GM21825 (cell line): ENCODE measurements at regions not wholly inside any gene's neighbourhood (a gene's known extent, or its start where the extent isn't known, plus 50 kb on each side); places are given as distances from the start of the nearest gene placed in this dataset.
"Not testable (repeated sequence)": the region's sequence is repeated elsewhere in the genome, so short reads cannot be mapped to it uniquely, and the experiment has no call there.

Experiments
- ATAC-seq: cut with Tn5 transposase; IDR thresholded peaks from one replicate; pipeline ENCODE4 v1.9.1; 2021; ENCODE audit warnings: mild to moderate bottlenecking, moderate library complexity; ENCODE audit not compliant: unreplicated experiment

DNA sequence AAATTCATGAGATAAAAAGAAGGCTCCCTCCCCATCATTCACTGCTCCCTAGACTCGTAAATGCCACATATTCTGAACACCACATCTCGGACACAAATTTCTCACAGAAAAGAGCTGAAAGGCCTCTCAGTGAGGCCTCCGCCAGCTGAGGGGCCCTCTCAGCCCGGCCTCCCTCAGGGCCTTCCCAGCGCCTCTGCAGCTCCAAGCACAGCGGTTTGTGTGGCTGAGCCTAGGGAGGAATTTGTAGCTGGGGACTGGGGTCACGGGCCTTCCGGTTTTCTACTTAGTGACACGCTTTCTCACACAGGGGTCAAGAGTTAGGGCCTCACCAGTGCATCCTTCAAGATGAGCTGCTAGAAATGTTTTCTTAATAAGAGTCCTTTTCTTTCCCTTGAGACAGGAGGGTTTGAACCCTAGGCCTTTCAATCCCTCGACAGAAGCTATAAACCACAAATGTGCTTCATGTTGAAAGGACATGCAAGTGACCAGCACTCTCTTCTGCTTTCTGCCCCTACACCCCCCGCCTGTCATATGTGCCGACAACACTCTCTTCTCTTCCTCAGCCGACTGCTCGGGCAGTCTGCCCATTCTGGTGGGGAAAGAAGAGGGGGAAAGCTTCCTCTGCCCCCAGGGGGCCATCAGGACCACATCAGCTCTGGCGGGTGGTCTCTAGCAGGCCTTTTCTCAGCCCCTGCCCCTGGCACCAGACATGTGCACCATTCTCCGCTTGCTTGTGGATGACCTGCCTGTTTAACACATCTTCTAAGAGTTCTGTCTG lies 104.9 kb downstream of the CHIC2 start:
- ATAC-seq, result no peak

DNA sequence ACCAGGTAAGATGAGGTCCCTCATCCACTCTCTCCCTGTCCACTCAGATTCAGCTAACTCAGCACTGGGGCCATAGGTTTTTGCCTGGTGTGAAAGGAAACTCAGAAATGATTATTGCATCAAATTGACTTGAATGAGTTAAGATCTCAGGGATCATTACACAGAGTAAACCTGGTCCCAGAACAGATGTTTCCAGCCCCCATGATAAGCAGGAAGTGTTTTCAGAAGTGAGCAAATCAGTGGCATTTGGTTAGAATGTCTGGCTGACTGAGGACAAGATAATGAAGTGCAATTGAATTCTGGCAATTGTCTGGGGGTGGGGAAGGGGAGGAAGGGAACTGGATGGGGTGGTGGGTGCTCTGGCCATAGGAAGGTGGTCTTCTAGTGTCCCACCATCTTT lies 108.0 kb downstream of the CHIC2 start:
- no peak for ATAC-seq

DNA sequence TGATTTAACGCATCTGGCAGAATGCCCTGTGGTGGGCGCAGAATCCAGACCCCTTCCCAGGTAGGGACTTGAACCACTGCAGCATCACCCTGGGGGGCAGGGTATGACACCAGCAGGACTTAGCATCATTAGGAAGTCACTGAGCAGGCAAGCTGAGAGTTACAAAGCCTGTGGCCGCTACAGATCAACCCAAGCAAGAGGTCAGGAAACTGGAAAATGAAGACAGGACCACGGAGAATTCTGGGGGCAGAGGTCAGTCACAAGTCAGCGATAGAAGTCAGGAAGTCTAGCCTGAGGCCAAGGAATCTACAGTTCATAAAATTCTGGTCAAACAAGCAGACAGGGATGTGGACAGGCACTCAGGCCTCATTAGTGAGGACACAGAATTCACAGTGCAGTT lies 108.4 kb downstream of the CHIC2 start:
- no peak for ATAC-seq

DNA sequence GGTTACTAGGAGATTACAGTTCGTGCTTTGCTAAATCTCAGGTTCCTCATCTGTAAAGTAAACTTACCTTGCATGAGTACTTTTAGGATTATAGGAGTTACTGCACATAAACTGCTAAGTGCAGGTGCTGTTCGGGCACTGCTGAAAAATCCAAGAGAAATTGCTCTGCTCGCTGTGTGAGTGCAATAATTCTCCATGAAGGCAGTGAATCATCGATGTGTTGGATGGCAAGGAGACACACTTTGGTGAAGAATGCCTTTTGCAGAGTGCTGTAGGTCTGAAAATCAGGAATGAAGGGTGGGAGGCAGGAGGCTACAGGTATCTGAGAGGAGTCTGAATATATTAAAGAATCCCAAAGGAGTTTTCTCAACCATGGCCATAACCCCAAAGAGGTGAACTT lies 113.0 kb downstream of the CHIC2 start:
- no peak for ATAC-seq

DNA sequence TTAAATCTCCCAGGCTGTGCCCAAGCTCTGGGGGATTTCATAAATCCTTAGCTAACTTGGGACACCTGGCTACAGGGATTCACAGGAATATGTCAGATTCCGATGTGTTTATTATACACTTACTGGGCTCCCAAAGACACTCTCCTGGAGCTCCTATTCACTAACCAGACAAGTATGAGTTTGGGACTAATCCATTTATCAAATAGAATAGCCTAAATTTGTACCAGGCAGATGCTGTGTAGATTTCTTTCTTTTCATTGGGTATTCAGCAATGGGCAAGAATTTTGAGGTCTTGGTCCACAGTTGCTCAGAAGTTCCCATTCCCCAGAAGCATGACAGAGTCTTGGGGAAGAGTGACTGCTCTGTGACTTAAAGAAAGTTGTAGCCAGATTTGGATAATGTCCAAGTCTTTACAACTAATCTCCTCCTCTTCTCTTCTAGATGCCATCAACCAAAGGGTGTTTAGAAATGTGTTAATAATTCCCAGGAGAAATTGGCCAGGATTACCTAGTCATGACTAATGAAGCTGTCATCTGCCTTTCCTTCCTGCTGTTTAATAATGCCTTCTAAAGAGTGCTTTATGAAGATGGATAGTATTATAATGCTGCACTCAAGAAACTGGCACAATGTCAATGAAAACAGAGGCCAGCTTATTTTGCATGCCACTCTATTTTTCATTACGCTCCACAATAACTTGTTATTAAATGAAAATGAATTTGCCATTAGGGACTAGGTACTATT lies 120.9 kb downstream of the CHIC2 start:
- ATAC-seq, result no peak

DNA sequence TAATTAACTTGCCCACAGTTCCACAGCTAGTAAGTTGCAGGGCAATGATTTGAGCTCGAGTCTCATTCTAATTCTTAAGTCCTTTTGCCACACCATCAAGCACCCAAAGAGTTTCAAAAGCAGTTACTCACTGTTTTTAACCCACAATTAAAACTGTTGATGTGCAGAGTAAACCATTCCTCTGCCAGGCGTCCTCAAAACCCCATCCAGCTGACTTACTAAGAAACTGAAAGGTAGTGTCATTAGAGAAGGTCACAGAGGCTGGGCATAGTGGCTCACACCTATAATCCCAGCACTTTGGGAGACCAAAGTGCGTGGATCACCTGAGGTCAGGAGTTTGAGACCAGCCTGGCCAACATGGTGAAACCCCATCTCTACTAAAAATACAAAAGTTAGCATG lies 121.7 kb downstream of the CHIC2 start:
- no peak for ATAC-seq

DNA sequence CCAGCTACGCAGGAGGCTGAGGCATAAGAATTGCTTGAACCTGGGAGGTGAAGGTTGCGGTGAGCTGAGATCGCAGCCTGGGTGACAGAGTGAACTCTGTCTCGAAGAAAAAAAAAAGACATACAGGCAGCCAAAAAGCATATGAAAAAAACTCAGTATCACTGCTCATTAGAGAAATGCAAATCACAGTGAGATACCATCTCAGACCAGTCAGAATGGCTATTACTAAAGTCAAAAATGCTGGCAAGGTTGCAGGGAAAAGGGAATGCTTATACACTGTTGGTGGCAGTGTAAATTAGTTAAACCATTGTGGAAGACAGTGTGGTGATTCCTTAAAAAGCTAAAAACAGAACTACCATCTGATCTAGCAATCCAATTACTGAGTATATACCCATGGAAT lies 123.1 kb downstream of the CHIC2 start:
- ATAC-seq, result no peak

DNA sequence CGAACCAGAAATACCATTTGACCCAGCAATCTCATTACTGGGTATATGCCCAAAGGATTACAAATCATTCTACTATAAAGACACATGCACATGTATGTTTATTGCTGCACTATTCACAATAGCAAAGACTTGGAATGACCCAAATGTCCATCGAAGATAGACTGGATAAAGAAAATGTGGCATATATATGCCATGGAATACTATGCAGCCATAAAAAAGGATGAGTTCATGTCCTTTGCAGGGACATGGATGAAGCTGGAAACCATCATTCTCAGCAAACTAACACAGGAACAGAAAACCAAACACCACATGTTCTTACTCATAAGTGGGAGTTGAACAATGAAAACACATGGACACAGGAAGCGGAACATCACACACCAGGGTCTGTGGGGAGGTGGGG lies 124.5 kb downstream of the CHIC2 start:
- ATAC-seq, result not testable (repeated sequence)

DNA sequence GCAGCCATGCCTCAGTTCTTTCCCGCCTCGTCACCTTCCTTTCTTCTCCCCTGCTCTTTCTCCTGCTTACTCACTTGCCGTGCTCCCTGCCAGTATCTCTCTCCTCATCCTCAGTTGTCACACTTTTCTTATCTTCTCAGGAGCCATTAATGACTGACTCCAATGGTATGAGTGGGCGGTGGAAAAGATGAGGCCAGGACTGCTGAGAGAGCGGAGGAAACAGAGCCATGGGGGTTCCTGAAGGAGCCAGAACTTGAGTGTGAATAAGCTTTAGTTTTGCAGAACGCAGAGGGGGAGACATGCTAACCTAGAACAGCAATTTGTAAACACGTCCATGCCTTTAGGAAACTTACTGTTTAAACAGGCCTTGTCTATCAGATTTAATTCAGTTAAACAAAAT lies 126.5 kb downstream of the CHIC2 start:
- ATAC-seq, result no peak

DNA sequence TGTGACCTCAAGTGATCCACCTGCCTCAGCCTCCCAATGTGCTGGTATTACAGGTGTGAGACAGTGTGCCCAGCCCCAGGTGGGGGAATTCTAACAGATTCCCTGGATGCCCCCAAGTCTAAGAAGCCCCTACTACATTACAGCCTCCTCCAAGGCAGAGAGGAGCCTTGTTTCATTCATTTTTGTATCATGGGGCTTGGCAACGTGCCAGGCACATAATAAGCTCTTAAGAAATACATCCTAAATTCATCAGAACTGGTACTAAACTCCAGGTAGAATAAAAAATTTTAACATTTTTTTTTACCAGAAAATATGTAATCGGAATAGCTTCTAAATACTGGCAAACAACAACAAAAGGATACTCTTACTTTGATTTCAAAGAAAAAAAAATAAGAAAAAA lies 127.1 kb downstream of the CHIC2 start:
- no peak for ATAC-seq

DNA sequence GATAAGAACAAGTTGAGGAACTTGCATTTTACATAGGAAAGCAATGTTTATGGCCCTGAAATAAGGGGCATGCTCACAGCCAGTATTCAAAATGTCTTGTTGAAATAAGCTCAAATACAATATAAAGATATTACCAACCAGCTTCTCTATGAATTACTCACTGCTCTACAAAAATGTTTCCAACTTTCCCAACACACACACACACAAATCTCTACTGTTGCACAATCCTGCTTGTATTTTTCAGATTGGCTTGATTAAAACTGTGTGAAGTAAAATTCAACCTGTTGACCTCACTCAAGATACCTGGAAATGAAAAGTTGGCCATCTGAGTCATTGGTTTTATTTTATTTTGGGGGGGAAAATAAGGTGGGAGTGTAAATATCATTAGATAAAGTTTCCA lies 128.6 kb downstream of the CHIC2 start:
- no peak for ATAC-seq

DNA sequence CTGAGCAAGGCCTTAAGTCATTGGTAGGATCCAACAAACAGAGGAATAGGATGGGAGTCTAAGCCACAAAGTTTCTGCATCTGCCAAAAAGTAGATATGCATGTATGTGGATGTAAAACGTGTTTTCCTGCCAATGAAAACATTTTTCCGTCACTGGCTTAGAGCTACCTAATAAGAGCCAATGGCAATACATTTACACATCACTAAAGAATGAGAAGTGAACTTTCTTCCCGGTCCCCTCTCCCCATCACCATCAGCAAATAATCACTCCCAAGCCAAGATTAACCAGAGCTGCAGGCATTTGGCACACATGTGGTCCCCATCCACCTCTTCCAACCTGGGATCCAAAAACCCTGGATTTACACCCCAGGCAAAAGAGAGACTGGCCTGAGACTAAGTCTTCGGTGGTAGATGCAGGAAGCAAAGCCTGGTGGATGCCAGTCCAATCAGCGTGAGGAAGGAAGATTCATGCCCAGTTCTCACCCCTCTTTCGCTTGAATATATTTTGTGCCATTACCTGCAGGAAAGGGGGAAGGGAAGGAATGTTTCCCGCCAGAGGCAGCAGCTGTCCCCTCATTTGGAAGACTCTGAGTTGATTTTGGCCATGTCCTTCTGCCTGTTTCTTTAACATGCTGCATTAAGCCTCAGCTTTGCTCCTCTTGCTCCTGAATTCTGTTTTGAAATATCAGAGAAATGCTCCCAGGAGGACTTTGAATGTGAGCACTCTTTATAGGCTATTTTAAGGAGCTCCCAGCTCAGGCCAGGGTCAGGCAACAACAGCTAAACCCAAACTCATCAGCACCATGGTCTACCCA lies 131.4 kb downstream of the CHIC2 start:
- no peak for ATAC-seq

DNA sequence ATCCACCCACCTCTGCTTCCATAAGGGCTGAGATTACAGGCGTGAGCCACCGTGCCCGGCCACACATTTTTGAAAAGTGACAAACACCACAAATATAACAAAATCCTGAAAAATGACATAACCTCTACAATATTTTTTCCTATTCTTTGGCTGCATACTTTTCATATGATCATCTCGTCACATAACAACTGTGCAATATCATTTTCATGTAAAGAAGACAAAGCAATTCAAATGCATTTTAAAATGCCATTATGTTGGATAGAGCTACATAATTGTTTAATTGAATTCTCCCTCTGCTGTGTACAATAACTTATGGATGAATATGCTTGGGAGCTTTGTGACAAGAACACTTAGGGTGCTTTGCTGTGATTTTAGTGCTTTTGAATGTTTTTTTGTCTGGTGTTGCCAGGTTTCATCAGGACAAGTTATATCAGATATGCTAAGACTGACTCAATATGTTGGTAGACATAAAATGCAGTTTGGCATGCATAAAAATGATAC lies 132.9 kb downstream of the CHIC2 start:
- no peak for ATAC-seq

DNA sequence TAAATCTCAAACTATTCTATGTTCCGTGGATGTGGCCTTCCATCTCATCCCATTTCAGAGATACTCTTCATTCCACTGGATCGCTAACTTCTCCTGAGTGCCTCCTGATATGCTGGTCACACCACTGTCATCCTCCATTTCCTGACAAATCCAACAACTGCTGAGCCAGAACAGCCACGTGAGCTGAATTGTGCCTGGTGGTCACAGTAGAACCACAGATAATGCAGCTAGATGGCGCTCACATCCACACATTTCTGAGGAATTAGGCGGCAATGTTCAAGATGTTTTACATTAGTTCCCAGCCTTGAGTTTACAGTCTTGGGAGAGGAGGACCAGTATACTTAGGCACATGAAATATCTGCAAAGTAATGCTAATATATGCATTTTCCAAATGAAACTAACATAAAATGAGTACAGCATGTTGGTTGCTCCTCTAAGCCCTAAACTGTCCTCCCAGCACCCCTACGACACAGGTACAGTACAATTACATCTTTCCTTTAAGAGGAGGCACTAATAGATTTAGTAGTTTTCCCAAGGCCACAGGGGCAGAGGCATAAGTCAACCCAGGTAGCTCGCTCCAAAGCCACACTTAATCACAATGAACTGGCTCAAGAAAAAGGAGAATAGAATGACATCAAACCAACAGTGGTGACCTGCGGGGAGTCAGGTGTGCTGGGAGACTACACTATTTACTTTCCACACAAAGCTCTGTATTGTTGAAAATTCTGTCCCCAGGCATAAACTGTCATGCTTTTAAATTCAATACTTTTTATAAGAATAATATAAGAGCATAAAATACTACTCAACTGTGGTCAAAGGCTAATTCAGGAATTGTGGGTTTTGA lies 134.2 kb downstream of the CHIC2 start:
- ATAC-seq, result peak; percentile 90

DNA sequence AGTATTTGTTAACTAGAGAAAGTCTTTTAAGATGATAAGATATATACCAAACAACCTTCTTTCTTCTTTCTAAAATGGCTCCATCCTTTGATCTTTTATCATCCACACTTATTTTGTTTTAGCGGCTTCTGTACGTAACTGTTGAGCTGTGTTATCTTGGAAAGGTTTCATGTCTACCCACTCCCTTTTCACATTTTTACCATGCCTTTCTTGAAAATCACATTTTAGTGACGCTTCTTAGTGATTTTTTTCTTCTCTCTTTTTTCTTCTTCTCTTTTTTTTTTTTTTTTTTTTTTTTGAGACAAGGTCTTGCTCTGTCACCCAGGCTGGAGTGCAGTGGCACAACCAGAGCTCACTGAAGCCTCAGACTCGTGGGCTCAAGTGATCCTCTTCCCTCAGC lies 135.1 kb downstream of the CHIC2 start:
- ATAC-seq, result no peak

DNA sequence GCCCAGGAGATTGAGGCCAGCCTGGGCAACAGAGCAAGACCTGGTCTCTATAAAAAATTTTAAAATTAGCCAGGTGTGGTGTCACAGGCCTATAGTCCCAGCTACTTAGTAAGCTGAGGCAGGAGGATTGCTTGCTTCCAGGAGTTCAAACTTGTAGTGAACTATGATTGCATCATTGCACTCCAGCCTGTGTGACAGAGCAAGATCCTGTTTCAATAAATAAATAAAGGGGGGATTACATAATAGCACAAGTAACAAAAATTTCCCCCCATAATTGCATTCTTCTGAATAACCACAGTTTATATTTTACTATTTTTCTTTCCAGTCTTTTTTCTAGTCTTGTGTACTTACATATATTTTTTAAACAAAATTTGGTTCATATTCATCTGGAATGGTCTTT lies 135.6 kb downstream of the CHIC2 start:
- ATAC-seq, result no peak

DNA sequence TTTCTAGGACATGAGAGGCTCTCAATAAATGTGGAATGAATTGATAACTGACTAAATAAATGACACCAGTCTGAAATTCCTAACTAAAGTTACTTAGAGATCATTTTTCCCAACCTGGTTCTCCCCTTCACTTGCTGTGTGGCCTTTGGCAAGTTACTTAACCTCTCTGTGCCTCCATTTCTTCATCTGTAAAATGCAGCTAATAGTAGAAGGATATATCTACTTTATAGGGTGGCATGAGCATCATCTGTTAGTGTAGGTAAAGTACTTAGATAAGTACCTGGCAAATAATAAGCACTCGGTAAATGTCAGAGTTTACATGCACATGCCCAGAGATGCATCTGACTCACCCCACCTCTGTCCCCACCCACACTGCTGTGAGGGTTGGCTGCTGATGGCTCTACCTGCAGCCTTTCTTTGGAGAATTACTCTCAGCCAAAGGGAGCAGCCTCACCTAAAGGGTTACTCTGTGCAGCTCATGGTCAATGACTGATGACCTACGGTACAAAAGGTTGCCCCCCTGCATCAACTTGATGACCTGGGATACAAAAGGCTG lies 139.3 kb downstream of the CHIC2 start:
- ATAC-seq, result no peak

DNA sequence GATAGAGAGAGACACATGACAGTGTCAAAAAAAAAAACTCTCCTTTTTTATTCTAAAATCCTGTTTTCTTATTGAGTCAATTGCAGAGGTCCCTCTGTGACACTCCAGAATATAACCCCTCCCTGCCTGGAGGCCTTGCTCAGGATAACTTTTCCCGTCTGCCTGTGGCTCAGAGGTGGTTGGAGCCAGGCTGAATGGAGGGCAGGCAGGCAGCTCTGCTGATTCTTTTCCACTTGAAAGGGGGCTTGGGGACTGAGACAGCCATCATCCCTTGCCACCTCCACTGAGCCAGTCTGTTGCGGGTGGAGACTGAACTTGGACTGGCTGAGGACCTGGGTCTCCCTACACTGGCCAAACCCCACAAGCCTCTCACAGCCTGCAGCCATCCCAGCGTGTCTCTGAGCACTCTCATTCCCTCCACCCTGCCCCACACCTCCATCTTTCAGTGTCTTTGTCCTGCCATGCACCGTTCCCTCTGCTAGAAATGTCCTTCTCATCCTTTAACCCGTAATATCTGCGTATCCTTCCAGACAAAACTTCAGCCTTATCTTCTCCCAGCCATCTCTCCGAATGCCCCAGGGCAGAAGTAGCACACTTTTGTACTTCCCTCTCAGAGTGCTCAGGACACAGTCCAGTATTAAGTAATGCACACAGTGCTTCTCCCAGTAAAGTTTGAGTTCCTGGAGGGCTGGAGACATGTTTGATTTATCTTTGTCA lies 139.9 kb downstream of the CHIC2 start:
- ATAC-seq, result no peak

DNA sequence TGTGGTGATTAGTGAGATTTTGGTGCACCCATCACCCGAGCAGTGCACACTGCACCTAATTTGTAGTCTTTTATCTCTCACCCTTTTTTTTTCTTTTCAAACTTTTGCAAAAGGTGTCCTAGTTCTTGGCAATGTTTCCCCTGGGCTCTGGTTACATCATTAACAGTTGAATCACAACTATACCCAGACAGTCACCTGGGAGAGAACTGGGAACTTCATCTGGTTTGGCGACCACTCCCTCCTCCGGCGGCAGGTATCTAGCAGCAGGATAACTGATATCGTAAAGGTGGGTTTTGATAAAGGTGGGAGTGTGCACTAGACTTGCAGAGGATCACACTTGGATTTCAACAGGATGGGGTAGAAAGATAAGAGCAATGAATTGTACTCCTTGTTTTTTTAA lies 140.5 kb downstream of the CHIC2 start:
- no peak for ATAC-seq

DNA sequence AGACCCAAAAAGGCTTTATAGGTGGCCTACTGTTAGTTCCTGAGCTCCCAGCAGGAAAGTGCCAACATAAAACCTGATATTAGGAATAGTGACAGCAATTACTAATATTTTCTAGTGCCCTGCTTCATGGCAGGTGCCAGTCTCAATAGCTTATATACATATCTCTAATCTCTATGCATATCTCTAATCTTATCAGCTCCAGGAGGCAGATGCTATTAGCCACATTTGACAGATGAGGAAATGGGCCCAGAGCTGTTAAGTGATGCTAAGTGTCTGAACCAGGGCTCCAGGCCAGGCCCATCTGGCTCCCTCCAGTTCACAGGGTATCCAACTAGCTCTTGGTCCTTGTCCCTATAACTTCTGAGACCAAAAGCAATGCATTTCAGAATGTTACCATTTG lies 142.5 kb downstream of the CHIC2 start:
- no peak for ATAC-seq
